Endothelial cell of umbilical vein (primary cell): ENCODE measurements at regions not wholly inside any gene's neighbourhood (a gene's known extent, or its start where the extent isn't known, plus 50 kb on each side); places are given as distances from the start of the nearest gene placed in this dataset.

Experiments
- CTCF ChIP-seq, 2 donors: IDR thresholded peaks; 1 replicate in 1 of 2; 2 replicates in 1 of 2; pipeline ENCODE4 v1.5.1; 2011; ENCODE audit warnings: low read length in 2 of 2, mild to moderate bottlenecking in 2 of 2, moderate library complexity in 2 of 2, control low read depth in 1 of 2, inconsistent platforms in 1 of 2, low read depth in 1 of 2; ENCODE audit not compliant: insufficient read depth in 1 of 2; ENCODE audit errors: extremely low read depth in 1 of 2
- EZH2 ChIP-seq: IDR thresholded peaks from 2 replicates; pipeline ENCODE4 v1.6.1; 2012; ENCODE audit warnings: borderline replicate concordance, low read depth, mild to moderate bottlenecking, moderate library complexity, low read length, inconsistent platforms; ENCODE audit not compliant: severe bottlenecking
- FOS ChIP-seq: IDR thresholded peaks from 2 replicates; pipeline ENCODE4 v1.6.1; 2011; ENCODE audit warnings: mild to moderate bottlenecking, low read length, moderate library complexity, borderline replicate concordance; ENCODE audit not compliant: insufficient read depth
- GATA2 ChIP-seq: IDR thresholded peaks from 2 replicates; pipeline ENCODE4 v1.7.0; 2011; ENCODE audit warnings: low read depth, mild to moderate bottlenecking, moderate library complexity, mixed read lengths, low read length; ENCODE audit not compliant: insufficient read length, insufficient read depth
- JUN ChIP-seq: IDR thresholded peaks from 2 replicates; pipeline ENCODE4 v1.6.1; 2011; ENCODE audit warnings: borderline replicate concordance, low read depth; ENCODE audit not compliant: insufficient read length, insufficient read depth
- POLR2A ChIP-seq: IDR thresholded peaks from 2 replicates; pipeline ENCODE4 v1.6.1; 2012; ENCODE audit warnings: low read depth, mild to moderate bottlenecking, control low read depth, low read length
- POLR2AphosphoS5 ChIP-seq: IDR thresholded peaks from 2 replicates; pipeline ENCODE4 v1.6.1; 2012; ENCODE audit warnings: low read depth, mild to moderate bottlenecking, control low read depth, low read length, moderate library complexity; ENCODE audit not compliant: insufficient read depth

GRCh38 chr5:87560528-87560927 is 147.8 kb upstream of the CCNH start:
- TF ChIP-seq CTCF (IDR thresholded peaks at IDR 0.05; ENCODE audit: extremely low read depth in 1 of 2, insufficient read depth in 1 of 2, low read depth in 1 of 2, low read length in 2 of 2) = no peak
- TF ChIP-seq EZH2 = no peak
- no peak for TF ChIP-seq FOS
- no peak for TF ChIP-seq JUN
- no peak for TF ChIP-seq POLR2A
- TF ChIP-seq POLR2AphosphoS5 = no peak
- no peak for TF ChIP-seq GATA2
